ENCODE measurements at regions not wholly inside any gene's neighbourhood (a gene's known extent, or its start where the extent isn't known, plus 50 kb on each side); places are given as distances from the start of the nearest gene placed in this dataset.
"Not testable (repeated sequence)": the region's sequence is repeated elsewhere in the genome, so short reads cannot be mapped to it uniquely, and the experiment has no call there.

- not testable (repeated sequence) for DNase-seq (ENCODE audit: low spot score)
Observed at GRCh38 chr11:97010997-97011396, 621.2 kb downstream of the JRKL start.

GRCh38 chr11:97015327-97015726 lies 625.5 kb downstream of the JRKL start:
- no peak for DNase-seq (ENCODE audit: low spot score)

- DNase-seq (ENCODE audit: low spot score) = no peak
Observed at GRCh38 chr11:97019305-97019704, 629.5 kb downstream of the JRKL start.

GRCh38 chr11:97019754-97020153 lies 629.9 kb downstream of the JRKL start:
- DNase-seq (ENCODE audit: low spot score) = no peak

GRCh38 chr11:97022955-97023354 lies 633.1 kb downstream of the JRKL start:
- DNase-seq (ENCODE audit: low spot score) = no peak

GRCh38 chr11:97028836-97029406 lies 639.1 kb downstream of the JRKL start:
- no peak for DNase-seq (ENCODE audit: low spot score)

GRCh38 chr11:97033178-97033577 lies 643.4 kb downstream of the JRKL start:
- DNase-seq (ENCODE audit: low spot score) = no peak

GRCh38 chr11:97048481-97048880 lies 658.7 kb downstream of the JRKL start:
- DNase-seq (ENCODE audit: low spot score) = no peak

GRCh38 chr11:97060184-97060583 lies 670.4 kb downstream of the JRKL start:
- DNase-seq (ENCODE audit: low spot score) = no peak

- no peak for DNase-seq (ENCODE audit: low spot score)
Observed at GRCh38 chr11:97069160-97069559, 679.3 kb downstream of the JRKL start.

- DNase-seq (ENCODE audit: low spot score) = no peak
Observed at GRCh38 chr11:97072420-97072819, 682.6 kb downstream of the JRKL start.

GRCh38 chr11:97076666-97077065 lies 686.9 kb downstream of the JRKL start:
- not testable (repeated sequence) for DNase-seq (ENCODE audit: low spot score)

GRCh38 chr11:97078443-97078842 lies 688.6 kb downstream of the JRKL start:
- no peak for DNase-seq (ENCODE audit: low spot score)

GRCh38 chr11:97079244-97079643 lies 689.4 kb downstream of the JRKL start:
- no peak for DNase-seq (ENCODE audit: low spot score)

GRCh38 chr11:97087419-97087818 lies 697.6 kb downstream of the JRKL start:
- no peak for DNase-seq (ENCODE audit: low spot score)

- no peak for DNase-seq (ENCODE audit: low spot score)
Observed at GRCh38 chr11:97092823-97093222, 703.0 kb downstream of the JRKL start.

GRCh38 chr11:97102180-97102579 lies 712.4 kb downstream of the JRKL start:
- not testable (repeated sequence) for DNase-seq (ENCODE audit: low spot score)

- DNase-seq (ENCODE audit: low spot score) = no peak
Observed at GRCh38 chr11:97107604-97108003, 717.8 kb downstream of the JRKL start.

GRCh38 chr11:97109078-97109477 lies 719.3 kb downstream of the JRKL start:
- DNase-seq (ENCODE audit: low spot score) = no peak

- no peak for DNase-seq (ENCODE audit: low spot score)
Observed at GRCh38 chr11:97110376-97110775, 720.6 kb downstream of the JRKL start.

- DNase-seq (ENCODE audit: low spot score) = no peak
Observed at GRCh38 chr11:97111559-97111958, 721.7 kb downstream of the JRKL start.

- DNase-seq (ENCODE audit: low spot score) = no peak
Observed at GRCh38 chr11:97118614-97119200, 728.9 kb downstream of the JRKL start.

GRCh38 chr11:97123237-97123636 lies 733.4 kb downstream of the JRKL start:
- DNase-seq (ENCODE audit: low spot score) = no peak

- no peak for DNase-seq (ENCODE audit: low spot score)
Observed at GRCh38 chr11:97136067-97136466, 746.3 kb downstream of the JRKL start.

Data from ecto neural progenitor cell (in vitro differentiated cells).